Neural progenitor cell (in vitro differentiated cells): ENCODE measurements at regions not wholly inside any gene's neighbourhood (a gene's known extent, or its start where the extent isn't known, plus 50 kb on each side); places are given as distances from the start of the nearest gene placed in this dataset.

Experiments
- DNase-seq: peaks from one replicate; pipeline ENCODE4 v3.0.0-alpha.2; 2016; ENCODE audit warnings: low spot score
- H2AFZ ChIP-seq: fragments of 200-600 bp; sonication (generic); replicated peaks from 2 replicates; pipeline ENCODE4 v1.6.1; 2016; ENCODE audit warnings: antibody characterized with exemption
- H3F3A ChIP-seq: fragments of 200-600 bp; sonication (generic); 2 replicates; pipeline ENCODE4 v1.6.1; 2016; ENCODE audit warnings: antibody characterized with exemption, low read depth
- H3K27ac ChIP-seq: fragments of 200-600 bp; sonication (generic); 2 replicates; pipeline ENCODE4 v1.5.1; 2016; ENCODE audit warnings: mild to moderate bottlenecking
- H3K27me3 ChIP-seq: fragments of 200-600 bp; sonication (generic); 2 replicates; pipeline ENCODE4 v1.6.1; 2016; ENCODE audit warnings: mild to moderate bottlenecking, moderate library complexity
- H3K36me3 ChIP-seq: fragments of 200-600 bp; sonication (generic); 2 replicates; pipeline ENCODE4 v1.5.1; 2016
- H3K4me1 ChIP-seq: fragments of 200-600 bp; sonication (generic); 2 replicates; pipeline ENCODE4 v1.6.1; 2016; ENCODE audit warnings: mixed run types
- H3K4me2 ChIP-seq: fragments of 200-600 bp; sonication (generic); 2 replicates; pipeline ENCODE4 v1.6.1; 2016
- H3K4me3 ChIP-seq: fragments of 200-600 bp; sonication (generic); 2 replicates; pipeline ENCODE4 v1.5.1; 2016
- H3K79me2 ChIP-seq: fragments of 200-600 bp; sonication (generic); 2 replicates; pipeline ENCODE4 v1.6.1; 2016; ENCODE audit warnings: low read depth
- H3K9ac ChIP-seq: fragments of 200-600 bp; sonication (generic); 2 replicates; pipeline ENCODE4 v1.6.1; 2016
- H3K9me3 ChIP-seq: fragments of 200-600 bp; sonication (generic); 2 replicates; pipeline ENCODE4 v1.5.1; 2016; ENCODE audit warnings: low read depth
- H4K20me1 ChIP-seq: fragments of 200-600 bp; sonication (generic); 2 replicates; pipeline ENCODE4 v1.6.1; 2016; ENCODE audit warnings: low read depth
- H3K27ac Mint-ChIP-seq: 3 replicates; pipeline ENCODE4 v1.8.0; 2021; ENCODE audit warnings: mixed read lengths
- H3K27me3 Mint-ChIP-seq: 2 replicates; pipeline ENCODE4 v1.8.0; 2022; ENCODE audit warnings: low read depth, mild to moderate bottlenecking, inconsistent platforms, moderate library complexity, mixed read lengths; ENCODE audit not compliant: insufficient read depth
- H3K36me3 Mint-ChIP-seq: 3 replicates; pipeline ENCODE4 v1.8.0; 2021; ENCODE audit warnings: mixed read lengths
- H3K4me1 Mint-ChIP-seq: 3 replicates; pipeline ENCODE4 v1.8.0; 2021; ENCODE audit warnings: mixed read lengths
- H3K4me3 Mint-ChIP-seq: 3 replicates; pipeline ENCODE4 v1.8.0; 2021; ENCODE audit warnings: mild to moderate bottlenecking, moderate library complexity, mixed read lengths
- H3K9me3 Mint-ChIP-seq: 3 replicates; pipeline ENCODE4 v1.8.0; 2020; ENCODE audit warnings: mixed read lengths
- CTCF ChIP-seq: fragments of 200-600 bp; sonication (generic); IDR thresholded peaks from 2 replicates; pipeline ENCODE4 v1.5.1; 2017; ENCODE audit warnings: antibody characterized with exemption, mild to moderate bottlenecking
- EZH2 ChIP-seq: fragments of 200-600 bp; sonication (generic); IDR thresholded peaks from 2 replicates; pipeline ENCODE4 v1.6.1; 2017; ENCODE audit warnings: antibody characterized with exemption, mild to moderate bottlenecking, moderate library complexity
- EZH2phosphoT487 ChIP-seq: fragments of 200-600 bp; sonication (generic); IDR thresholded peaks from 2 replicates; pipeline ENCODE4 v1.6.1; 2017; ENCODE audit warnings: antibody characterized with exemption

DNA sequence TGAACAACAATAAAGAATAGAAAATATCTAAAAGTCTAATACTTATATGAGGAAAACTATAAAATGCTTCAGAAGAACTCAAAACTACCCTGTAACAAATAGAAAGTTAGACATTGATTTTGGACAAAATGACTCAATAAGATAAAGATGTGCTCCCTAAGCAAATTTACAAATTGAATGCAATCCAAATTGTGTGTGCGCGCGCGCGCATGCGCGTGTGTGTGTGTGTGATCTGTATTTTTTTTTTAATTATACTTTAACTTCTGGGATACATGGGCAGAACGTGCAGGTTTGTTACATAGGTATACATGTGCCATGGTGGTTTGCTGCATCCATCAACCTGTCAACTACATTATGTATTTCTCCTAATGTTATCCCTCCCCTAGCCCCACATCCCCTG, 320.8 kb upstream of the INTU start:
- Histone ChIP-seq H2AFZ (no peak overlapping the region), H3K36me3 (no peaks in the 10 kb centered on the region), H3K9ac (no peak overlapping the region), H3K27me3 (no peaks in the 10 kb centered on the region), H3K27ac (no peak overlapping the region), H3F3A (no peaks in the 10 kb centered on the region), H3K9me3 (peaks cover 12% of the 10 kb centered on the region), H3K4me1 (no peaks in the 10 kb centered on the region), H3K4me2 (no peak overlapping the region), H4K20me1 (no peaks in the 10 kb centered on the region), H3K4me3 (no peak overlapping the region), H3K79me2 (no peaks in the 10 kb centered on the region)
- no peak for DNase-seq
- Mint-ChIP-seq H3K36me3 (no peaks in the 10 kb centered on the region), H3K4me3 (no peak overlapping the region), H3K9me3 (peaks cover 17% of the 10 kb centered on the region), H3K4me1 (peaks cover 5% of the 10 kb centered on the region), H3K27me3 (peaks cover 2% of the 10 kb centered on the region), H3K27ac (no peak overlapping the region)
- TF ChIP-seq EZH2phosphoT487: no peak

GRCh38 chr4:127313767-127314166, 319.0 kb upstream of the INTU start:
- TF ChIP-seq EZH2 (no peak), CTCF (no peak), EZH2phosphoT487 (no peak)
- Histone ChIP-seq H3K27me3 (no peaks in the 10 kb centered on the region), H3K79me2 (no peaks in the 10 kb centered on the region), H3K27ac (no peak overlapping the region), H3K4me1 (no peaks in the 10 kb centered on the region), H3K9me3 (peaks cover 12% of the 10 kb centered on the region), H3K4me3 (no peak overlapping the region), H4K20me1 (no peaks in the 10 kb centered on the region), H3K36me3 (no peaks in the 10 kb centered on the region), H3F3A (no peaks in the 10 kb centered on the region), H3K4me2 (no peak overlapping the region), H2AFZ (no peak overlapping the region), H3K9ac (no peak overlapping the region)
- Mint-ChIP-seq H3K27ac (no peak overlapping the region), H3K4me3 (no peak overlapping the region), H3K36me3 (no peaks in the 10 kb centered on the region), H3K4me1 (peaks cover 5% of the 10 kb centered on the region), H3K27me3 (peaks cover 2% of the 10 kb centered on the region), H3K9me3 (peaks cover 17% of the 10 kb centered on the region)
- no peak for DNase-seq

GRCh38 chr4:127327491-127327890, 305.3 kb upstream of the INTU start:
- peak overlapping the region; percentile 24 for H3K27ac Mint-ChIP-seq
- Histone ChIP-seq H3K79me2 (no peaks in the 10 kb centered on the region), H3K4me1 (peaks cover 5% of the 10 kb centered on the region), H3F3A (no peaks in the 10 kb centered on the region), H4K20me1 (no peaks in the 10 kb centered on the region), H3K36me3 (no peaks in the 10 kb centered on the region), H3K4me3 (no peak overlapping the region), H3K9me3 (no peaks in the 10 kb centered on the region), H2AFZ (peak overlapping the region; percentile 86), H3K9ac (no peak overlapping the region), H3K27me3 (no peaks in the 10 kb centered on the region), H3K27ac (no peak overlapping the region), H3K4me2 (no peak overlapping the region)
- peaks cover 11% of the 10 kb centered on the region for H3K4me1 Mint-ChIP-seq
- TF ChIP-seq CTCF: no peak
- no peak for TF ChIP-seq EZH2
- TF ChIP-seq EZH2phosphoT487: no peak
- H3K4me3 Mint-ChIP-seq: no peak overlapping the region
- no peaks in the 10 kb centered on the region for H3K27me3 Mint-ChIP-seq
- H3K36me3 Mint-ChIP-seq: no peaks in the 10 kb centered on the region
- H3K9me3 Mint-ChIP-seq: peaks cover 3% of the 10 kb centered on the region
- DNase-seq: peak; percentile 34

- H2AFZ ChIP-seq: no peak overlapping the region
These were observed 297.6 kb upstream of the INTU start for GRCh38 chr4:127335073-127335620.

More at GRCh38 chr4:127335073-127335620, 297.6 kb upstream of the INTU start:
- Histone ChIP-seq H3K79me2 (no peaks in the 10 kb centered on the region), H3K4me1 (no peaks in the 10 kb centered on the region), H3F3A (no peaks in the 10 kb centered on the region), H3K9me3 (no peaks in the 10 kb centered on the region), H3K27ac (no peak overlapping the region), H3K27me3 (no peaks in the 10 kb centered on the region), H3K9ac (no peak overlapping the region), H3K4me3 (no peak overlapping the region), H3K36me3 (no peaks in the 10 kb centered on the region), H4K20me1 (no peaks in the 10 kb centered on the region), H3K4me2 (no peak overlapping the region)
- no peak for DNase-seq
- Mint-ChIP-seq H3K4me1 (no peaks in the 10 kb centered on the region), H3K4me3 (no peak overlapping the region), H3K36me3 (no peaks in the 10 kb centered on the region), H3K27ac (no peak overlapping the region), H3K9me3 (no peaks in the 10 kb centered on the region), H3K27me3 (no peaks in the 10 kb centered on the region)
- TF ChIP-seq EZH2phosphoT487 (no peak), EZH2 (no peak), CTCF (no peak)
